Activated CD8-positive, alpha-beta memory T cell treated with anti-CD3 and anti-CD28 coated beads for 1 hour (primary cell): ENCODE measurements at regions not wholly inside any gene's neighbourhood (a gene's known extent, or its start where the extent isn't known, plus 50 kb on each side); places are given as distances from the start of the nearest gene placed in this dataset.
"Not testable (repeated sequence)": the region's sequence is repeated elsewhere in the genome, so short reads cannot be mapped to it uniquely, and the experiment has no call there.

Source experiments
- DNase-seq, 2 donors: peaks; one replicate each; pipeline ENCODE4 v3.0.0-alpha.2; 2020; ENCODE audit warnings: low read depth in 1 of 2; ENCODE audit errors: extremely low read depth in 1 of 2

- no peak for DNase-seq
Observed at GRCh38 chr22:25390297-25391240, 171.1 kb downstream of the CRYBB2 start.

GRCh38 chr22:25392584-25392983, 171.9 kb upstream of the GRK3 start:
- no peak for DNase-seq

GRCh38 chr22:25393121-25393805, 171.2 kb upstream of the GRK3 start:
- DNase-seq = no peak

GRCh38 chr22:25395468-25395867, 169.0 kb upstream of the GRK3 start:
- no peak for DNase-seq

- no peak for DNase-seq
Observed at GRCh38 chr22:25395915-25396314, 168.6 kb upstream of the GRK3 start.

- DNase-seq = no peak
Observed at GRCh38 chr22:25396615-25397200, 167.8 kb upstream of the GRK3 start.

GRCh38 chr22:25397616-25398015, 166.9 kb upstream of the GRK3 start:
- no peak for DNase-seq

- not testable (repeated sequence) for DNase-seq
Observed at GRCh38 chr22:25398591-25399062, 165.8 kb upstream of the GRK3 start.

- DNase-seq = no peak
Observed at GRCh38 chr22:25399649-25400151, 164.8 kb upstream of the GRK3 start.

- DNase-seq = no peak
Observed at GRCh38 chr22:25402160-25402500, 162.3 kb upstream of the GRK3 start.

- no peak for DNase-seq
Observed at GRCh38 chr22:25402501-25403283, 161.8 kb upstream of the GRK3 start.

- DNase-seq = no peak
Observed at GRCh38 chr22:25403284-25403810, 161.1 kb upstream of the GRK3 start.

GRCh38 chr22:25403811-25404471, 160.5 kb upstream of the GRK3 start:
- DNase-seq = no peak

- DNase-seq = no peak
Observed at GRCh38 chr22:25404556-25404927, 159.9 kb upstream of the GRK3 start.

- peak; percentile 15 to 48 for DNase-seq
Observed at GRCh38 chr22:25404928-25405816, 159.3 kb upstream of the GRK3 start.

GRCh38 chr22:25405841-25406509, 158.5 kb upstream of the GRK3 start:
- no peak for DNase-seq

- DNase-seq = no peak
Observed at GRCh38 chr22:25406510-25407210, 157.8 kb upstream of the GRK3 start.
